GM19397 (cell line): ENCODE measurements at regions not wholly inside any gene's neighbourhood (a gene's known extent, or its start where the extent isn't known, plus 50 kb on each side); places are given as distances from the start of the nearest gene placed in this dataset.

Experiments used
- ATAC-seq: cut with Tn5 transposase; IDR thresholded peaks from one replicate; pipeline ENCODE4 v1.9.1; 2021; ENCODE audit warnings: mild to moderate bottlenecking, moderate library complexity; ENCODE audit not compliant: unreplicated experiment

DNA sequence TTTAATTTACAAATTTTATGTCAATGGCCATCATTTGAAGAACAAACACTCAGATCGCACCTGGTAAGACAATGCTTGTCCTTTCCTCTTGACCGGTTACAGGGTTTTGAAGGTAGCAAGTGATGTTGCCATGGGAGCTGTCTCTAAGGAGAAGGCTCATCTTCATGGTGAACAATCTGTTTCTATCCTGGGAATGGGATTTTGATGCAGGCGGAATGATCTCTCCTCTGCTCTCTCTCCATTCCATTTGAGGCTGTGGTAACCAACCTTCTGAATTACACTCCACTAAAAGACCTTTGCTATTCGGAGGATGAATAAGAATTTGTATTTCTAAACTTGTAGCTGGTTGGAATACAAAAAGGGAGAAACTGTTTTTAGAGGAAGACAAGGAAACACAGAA is 57.9 kb upstream of the SLC5A9 start:
- no peak for ATAC-seq

DNA sequence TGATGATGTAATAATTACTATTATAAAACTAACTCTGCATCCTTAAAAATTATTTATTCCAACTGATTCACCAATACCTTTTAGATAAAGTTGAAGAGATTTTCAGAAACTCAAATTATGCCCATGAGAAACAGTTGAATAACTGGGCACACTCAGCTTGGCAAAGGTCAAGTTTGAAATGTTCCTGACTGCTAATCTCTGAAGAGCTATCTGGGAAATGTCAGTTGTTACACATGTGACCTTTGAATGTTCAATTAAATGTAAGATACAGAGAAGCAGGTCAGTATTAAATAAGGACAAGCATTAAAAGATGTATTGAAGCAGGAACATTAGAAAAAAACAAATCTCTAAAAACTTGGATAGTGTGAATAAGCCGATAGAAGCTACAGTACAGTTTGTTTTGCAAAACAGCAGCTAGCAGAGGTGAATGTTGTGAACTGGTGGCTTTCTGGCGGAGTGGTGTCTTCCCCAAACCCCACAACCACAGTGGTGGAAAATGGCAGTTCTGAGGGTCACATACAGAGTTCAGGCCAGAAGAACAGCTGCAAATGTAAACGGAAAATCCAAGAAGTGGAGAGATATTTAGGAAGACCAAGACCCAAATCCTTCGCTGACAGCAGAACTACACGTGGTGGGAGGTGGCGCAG is 61.9 kb upstream of the SLC5A9 start:
- no peak for ATAC-seq

DNA sequence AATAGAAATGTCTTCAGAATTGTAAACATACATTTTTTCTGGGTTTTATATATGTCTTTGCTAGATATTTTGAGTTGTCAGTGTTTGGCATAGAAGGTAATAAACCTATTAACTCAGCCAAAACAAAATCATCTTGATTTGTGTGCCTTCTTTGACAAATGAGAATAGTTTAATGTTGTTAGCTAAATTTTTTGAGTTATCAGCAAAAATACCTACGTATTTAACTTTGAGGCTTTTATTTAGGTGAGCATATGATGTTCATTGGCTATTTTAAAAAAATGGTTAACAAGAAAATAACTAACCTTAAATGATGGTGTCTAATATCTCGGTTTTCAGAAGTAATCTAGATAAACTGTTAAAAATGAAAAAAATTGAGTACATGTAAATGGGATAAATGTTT is 83.2 kb upstream of the SLC5A9 start:
- ATAC-seq = no peak

DNA sequence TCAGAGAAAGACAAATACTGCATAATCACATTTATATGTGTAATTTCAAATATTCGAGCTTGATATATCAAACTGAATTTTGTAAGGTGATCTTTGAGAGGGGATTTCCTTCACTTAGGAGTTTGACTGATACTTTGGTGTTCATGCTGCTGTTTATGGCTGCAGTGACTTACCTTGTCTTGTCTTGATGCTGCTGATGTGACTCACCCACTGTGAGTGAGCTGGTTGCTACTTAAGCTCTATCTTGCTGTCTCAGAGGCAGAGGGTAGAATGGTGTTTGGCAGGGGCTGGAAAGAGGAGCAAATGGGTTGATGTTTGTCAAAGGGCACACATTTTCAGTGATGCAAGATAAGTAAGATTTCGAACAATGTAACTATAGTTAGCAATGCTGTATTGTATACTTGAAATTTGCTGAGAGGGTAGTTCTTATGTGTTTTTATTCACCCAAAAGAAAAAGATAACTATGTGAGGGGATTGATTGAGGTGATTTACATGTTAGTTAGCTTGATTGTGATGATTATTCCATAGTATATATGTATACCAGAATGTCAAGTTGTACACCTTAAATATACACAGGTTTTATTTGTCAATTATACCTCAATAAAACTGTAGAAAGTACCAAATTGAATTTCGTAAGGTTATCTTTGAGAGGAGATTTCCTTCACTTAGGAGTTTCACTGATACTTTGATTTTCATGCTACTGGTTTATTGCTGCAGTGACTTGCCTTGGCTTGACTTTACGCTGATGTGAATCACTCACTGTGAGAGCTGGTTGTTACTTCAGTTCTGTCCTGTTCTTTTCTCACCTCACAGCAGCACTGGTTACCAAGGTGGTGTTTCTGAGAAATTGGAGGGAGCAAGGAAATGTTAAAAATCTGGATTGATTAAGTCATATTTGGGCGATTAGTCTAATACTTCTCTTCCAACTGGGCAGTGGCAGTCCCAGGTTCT is 94.5 kb upstream of the SLC5A9 start:
- ATAC-seq = no peak

DNA sequence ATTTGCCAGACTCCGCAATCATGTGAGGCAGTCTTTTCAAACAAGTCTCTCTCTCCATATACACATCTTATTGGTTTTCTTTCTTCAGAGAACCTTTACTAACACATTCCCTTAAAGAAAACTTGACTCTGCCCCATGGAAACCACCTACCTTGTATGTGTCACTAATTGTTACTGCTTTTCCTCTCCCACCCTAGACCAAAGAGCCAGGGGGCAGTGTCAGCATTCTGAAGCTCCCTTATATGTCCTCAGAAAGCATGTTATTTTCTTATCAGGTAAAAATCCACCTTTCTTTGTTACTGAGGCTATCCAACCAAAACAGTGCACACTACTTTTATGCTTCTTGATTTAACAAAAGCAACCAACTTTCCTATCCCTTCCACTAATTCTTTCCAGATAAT is 98.9 kb upstream of the SLC5A9 start:
- no peak for ATAC-seq

GRCh38 chr1:48121955-48122354 is 100.6 kb upstream of the SLC5A9 start:
- no peak for ATAC-seq

DNA sequence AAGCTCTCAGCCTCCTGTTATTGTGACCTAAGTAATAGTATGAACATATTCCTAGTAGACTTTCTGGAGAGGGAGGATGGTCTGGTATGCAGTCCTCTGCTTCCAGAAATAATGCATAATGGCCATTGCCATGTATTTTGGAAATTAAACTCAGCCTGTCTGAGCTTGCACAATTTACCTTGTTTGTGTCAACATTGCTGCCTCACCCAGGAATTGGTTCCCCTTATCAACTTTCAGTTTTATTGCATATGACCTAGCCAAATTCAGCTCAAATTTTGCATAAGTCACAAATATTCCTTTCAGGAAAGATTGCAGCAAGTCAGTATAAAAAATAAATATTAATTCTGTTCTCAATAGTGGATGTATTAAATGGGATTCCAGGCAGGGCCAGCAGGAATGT is 101.9 kb upstream of the SLC5A9 start:
- no peak for ATAC-seq

DNA sequence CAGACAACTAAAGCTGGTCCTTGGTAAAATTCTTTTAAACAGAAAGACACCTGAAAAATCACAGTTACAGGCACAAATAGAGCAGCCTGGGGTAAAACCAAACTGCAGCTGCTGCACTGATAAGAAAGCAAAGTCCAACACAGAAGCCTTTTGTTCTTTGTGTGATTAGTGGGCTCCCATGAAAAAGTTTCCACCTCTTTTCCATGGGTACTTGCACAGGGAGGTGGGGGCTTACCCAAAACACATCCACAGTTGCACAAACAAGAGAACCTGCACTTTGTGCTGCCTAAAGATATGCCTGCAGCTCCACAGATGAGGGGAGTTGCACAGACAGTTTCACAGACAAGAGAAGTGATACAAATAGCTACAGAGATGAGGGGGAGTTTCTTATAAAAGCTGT is 106.7 kb upstream of the SLC5A9 start:
- ATAC-seq = no peak

DNA sequence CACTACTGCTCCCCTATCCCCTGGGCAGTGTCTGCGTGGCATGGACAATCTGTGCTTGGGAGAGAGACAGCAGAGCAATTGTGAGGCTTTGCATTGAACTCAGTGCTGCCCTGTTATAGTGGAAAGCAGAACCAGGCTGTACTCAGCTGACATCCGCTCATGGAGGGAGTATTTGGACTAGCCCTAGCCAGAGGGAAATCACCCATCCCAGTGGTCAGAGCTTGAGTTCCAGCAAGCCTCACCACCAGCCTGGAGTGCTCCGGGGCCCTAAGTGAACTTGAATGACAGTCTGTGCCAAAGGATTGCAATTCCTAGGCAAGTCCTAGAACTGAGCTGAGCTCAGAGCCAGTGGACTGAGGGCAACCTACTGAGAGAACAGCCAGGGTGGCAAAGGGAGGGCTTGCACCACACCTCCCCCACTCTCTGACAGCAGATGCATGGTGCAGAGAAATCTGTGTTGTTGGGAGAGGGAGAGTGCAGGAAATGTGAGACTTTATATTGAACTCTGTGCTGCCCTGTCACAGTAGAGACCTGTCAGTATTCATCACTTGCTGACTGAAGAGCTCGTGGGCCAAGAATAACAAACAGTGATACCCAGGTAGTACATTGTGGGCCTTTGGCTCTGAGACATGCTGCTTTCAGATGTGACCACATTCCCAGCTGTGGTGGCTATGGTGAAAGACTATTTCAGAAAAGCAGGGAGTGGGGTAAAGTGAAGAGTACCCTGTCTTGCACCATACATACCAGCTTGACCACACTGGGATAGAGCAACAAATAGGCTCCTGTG is 107.7 kb upstream of the SLC5A9 start:
- no peak for ATAC-seq

DNA sequence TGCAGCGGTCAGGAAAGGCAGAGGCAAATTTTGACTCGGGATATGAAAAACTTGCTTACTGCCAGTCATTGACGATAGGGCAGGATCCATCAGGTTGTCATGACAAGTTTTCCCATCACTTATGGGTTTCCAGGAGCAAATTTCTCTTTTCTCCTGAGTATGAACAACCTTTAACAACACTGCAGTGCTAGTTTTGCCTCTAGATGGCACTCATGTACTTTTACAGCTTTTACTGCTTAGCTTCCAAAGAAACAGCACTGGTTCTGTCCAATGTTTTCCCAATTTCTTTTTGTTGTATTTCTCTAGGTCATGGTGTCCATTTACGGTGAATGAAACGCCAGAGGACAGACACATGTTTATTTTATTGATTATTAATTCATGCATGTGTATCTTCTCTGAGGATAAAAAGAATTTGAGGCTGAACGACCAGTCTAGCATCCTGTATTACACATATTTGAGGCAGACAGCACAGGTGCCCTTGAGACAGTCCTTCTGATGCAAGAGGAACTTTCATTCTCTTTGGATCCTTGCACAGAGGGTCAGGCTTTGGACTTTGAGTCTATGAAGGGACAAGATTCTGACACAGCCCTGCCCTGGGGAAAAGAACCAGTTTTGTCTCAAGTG is 112.3 kb upstream of the TRABD2B start:
- no peak for ATAC-seq

DNA sequence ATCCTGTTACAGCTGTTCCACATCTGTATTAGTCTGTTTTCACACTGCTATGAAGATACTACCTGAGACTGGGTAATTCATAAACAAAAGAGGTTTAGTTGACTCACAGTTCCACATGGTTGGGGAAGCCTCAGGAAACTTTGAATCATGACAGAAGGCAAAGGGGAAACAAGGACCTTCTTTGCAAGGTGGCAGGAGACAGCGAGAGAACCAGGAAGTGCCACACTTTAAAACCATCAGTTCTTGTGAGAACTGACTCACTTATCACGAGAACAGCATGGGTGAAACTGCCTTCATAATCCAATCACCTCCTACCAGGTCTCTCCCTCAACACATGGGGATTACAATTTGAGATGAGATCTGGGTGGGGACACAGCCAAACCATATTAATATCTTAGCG is 110.3 kb upstream of the TRABD2B start:
- no peak for ATAC-seq

DNA sequence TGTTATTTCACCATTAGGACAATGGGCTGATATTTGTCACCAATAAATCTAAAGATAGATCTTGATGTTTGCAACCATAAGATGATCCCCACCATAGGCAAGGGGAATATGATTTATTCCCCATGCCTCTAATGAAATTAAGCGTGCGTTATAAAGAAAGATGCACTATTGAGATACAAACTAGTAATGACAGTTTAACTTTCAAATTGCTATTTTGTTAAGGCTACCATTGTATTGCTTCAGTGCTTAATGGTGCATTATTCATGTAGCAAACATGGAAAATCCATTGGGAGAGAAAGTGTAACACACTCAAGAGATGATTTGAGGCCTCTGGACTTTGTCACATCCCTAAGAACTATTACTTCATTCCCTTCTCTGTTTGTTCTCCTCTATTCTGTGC is 108.9 kb upstream of the TRABD2B start:
- no peak for ATAC-seq

GRCh38 chr1:48105165-48105564 is 108.0 kb upstream of the TRABD2B start:
- no peak for ATAC-seq

DNA sequence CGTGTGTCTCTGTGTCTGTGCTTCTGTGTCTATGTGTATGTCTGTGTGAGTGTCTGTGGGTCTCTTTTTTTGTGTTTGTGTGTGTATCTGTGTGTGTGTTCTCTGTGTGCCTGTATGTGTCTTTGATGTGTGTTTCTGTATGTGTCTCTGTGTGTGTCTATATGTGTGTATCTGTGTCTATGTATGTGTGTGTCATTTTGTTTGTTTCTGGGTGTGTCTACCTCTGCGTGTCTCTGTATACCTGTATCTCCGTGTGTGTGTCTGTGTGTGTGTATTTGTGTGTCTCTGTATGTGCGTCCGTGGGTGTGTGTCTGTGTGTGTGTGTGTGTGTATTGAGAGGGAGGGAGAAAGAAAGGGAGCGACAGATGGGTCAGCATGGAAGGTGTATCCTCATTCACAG is 106.3 kb upstream of the TRABD2B start:
- no peak for ATAC-seq

DNA sequence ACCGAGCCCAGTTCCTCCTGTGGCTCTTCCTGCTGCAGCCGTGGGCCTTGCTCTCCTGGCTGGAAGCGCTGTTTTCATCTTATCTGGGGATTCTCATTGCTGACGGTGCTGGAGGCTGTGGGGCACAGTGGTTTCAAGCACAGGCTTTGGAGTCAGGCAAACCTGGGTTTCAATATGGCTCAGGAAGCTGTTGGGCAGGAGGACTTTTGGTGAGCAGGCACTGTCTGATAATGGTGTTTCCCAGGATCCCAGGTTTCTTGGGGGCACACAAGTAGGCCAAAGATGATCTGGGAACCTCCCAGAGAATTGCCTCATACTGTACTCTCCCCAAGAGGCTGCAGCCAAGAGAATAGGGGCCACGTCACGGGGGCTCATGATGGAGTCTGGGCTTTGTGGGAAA is 105.6 kb upstream of the TRABD2B start:
- no peak for ATAC-seq

DNA sequence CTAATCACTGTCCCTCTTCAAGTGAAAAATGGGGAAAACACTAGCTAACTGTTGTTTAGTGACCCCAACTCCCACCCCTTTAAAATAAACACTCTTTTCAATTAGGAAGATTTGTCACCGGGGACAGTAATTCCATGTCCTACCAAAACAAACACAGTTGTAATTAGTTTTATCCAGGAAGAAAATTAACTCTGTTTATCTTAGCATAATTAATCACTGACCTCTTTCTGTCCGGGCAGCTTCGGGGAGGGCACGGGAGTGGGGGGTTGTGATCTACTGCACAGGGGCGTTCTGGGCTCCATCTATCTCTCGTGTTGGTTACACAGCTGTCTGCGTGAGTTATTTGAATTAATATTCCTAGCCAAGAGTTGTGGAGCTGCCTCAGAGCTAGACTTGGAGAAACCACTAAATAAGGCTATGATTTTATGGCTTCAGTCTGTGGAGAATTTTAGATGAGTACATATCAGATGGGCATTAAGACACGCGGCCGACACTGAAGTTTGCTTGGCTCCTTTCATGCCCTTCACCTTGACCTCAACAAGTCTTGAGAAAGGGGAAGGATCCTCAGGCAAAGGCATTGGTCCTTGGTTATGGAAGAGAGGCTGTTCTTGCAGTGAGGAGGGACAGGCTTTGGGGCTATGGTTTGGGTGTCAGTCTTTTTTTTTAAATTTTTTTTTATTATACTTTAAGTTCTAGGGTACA is 102.0 kb upstream of the TRABD2B start:
- no peak for ATAC-seq

DNA sequence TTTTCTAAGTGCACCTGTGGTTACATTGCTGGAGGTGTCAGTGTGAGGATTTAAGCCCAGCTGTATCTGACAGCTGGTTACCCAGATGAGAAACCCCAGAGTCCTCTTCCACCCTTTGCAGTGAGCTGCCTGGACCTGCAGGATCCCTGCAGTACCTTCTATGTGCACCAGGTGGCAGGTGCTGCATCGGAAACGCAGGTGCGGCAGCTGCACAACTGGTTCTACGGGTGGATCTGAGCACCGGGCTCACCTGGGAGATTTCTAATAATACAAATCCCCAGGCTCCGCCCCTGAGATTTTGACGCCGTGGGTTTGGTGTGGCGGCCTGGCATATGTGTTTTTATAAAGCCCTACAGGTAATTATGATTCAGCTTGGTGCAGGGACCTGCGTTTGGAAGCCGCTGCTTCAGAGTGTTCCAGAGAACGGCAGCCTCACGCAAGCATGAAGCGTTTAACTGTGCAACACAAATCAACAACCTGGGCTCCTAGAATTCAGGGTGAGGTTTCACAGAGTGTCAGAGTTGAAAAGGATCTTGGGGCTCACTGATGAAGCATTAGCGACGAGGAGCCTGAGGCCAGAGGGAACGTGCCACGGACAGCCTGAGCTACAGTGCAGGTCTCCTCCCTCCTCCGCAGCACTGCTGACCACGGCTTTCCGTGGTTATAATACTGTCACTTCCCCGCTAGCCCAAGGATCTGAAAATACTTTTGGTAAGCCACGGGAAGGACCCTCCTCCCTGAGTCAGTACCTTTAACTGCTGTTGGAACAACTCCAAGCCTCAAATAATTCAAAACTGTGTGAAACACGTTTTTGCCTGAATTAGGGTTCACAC is 96.7 kb upstream of the TRABD2B start:
- ATAC-seq = peak; percentile 97

- no peak for ATAC-seq
Measured at GRCh38 chr1:48093147-48093546, 96.0 kb upstream of the TRABD2B start.

DNA sequence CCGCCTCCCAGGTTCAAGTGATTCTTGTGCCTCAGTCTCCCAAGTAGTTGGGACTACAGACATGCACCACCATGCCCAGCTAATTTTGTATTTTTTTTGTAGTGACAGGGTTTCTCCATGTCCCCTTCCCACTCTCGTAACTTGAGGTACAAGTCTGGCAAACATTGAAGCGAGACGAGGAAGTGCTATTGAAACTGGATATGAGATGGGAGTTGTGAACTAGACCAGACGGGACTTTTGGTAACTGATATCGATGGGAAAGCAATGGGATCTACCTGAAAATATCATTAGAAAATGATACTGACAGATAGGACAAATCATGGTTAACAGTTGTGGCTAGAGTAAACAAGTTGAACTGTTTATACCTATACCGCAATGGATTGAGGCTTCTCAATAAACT is 95.2 kb upstream of the TRABD2B start:
- no peak for ATAC-seq
